ENCODE measurements at regions not wholly inside any gene's neighbourhood (a gene's known extent, or its start where the extent isn't known, plus 50 kb on each side); places are given as distances from the start of the nearest gene placed in this dataset.

DNA sequence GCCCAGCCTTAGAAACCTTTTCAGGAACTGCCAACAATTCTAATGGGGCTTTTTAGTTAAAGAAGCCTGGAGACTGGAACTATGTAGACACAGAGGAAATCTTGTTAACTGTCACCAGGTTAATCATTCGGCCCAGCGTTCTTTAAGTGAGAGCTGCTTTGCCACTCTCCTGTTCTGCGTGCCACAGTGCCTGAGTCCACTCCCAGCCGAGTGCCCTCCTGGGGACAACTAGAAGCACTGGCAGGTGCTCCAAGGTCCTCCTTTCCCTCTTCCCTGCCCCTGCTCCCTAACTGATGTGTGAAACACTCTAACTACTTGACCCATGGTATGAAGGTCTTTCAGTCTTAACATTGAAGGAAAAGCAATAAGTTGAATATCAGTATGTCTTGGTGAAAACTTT, 151.2 kb upstream of the TLL1 start:
- Histone ChIP-seq H3K23ac (ENCODE audit: low read depth, low read length, poor library complexity) (no peak overlapping the region), H2AK5ac (ENCODE audit: low read depth, low read length) (no peak overlapping the region), H3K9me3 (replicated peaks in 1 of 2; ENCODE audit: control insufficient read depth in 2 of 2, insufficient read depth in 1 of 2, low read depth in 1 of 2, low read length in 2 of 2) (no peaks in the 10 kb centered on the region), H2BK12ac (ENCODE audit: low read length) (no peak overlapping the region), H3K18ac (ENCODE audit: low read length) (no peak overlapping the region), H2AFZ (ENCODE audit: low read length) (no peak overlapping the region), H3K36me3 (replicated peaks in 1 of 2; ENCODE audit: control insufficient read depth in 2 of 2, insufficient read depth in 2 of 2, low read length in 2 of 2) (no peaks in the 10 kb centered on the region), H4K91ac (ENCODE audit: low read depth, low read length, poor library complexity) (no peak overlapping the region), H3K4me3 (ENCODE audit: low read length in 2 of 2) (no peak overlapping the region), H4K8ac (ENCODE audit: low read depth, low read length) (no peak overlapping the region), H3K4me2 (ENCODE audit: insufficient read depth, low read length, poor library complexity, severe bottlenecking) (no peak overlapping the region), H3K27ac (replicated peaks; ENCODE audit: low read length) (no peak overlapping the region), H3K79me1 (ENCODE audit: low read depth, low read length) (no peaks in the 10 kb centered on the region), H3K27me3 (ENCODE audit: control insufficient read depth in 3 of 3, insufficient read depth in 3 of 3, low read depth in 1 of 3, low read length in 3 of 3) (no peaks in the 10 kb centered on the region), H2BK5ac (ENCODE audit: low read length) (no peak overlapping the region), H2BK120ac (ENCODE audit: low read depth, low read length) (no peak overlapping the region), H3K14ac (ENCODE audit: low read length) (no peak overlapping the region), H3K4me1 (ENCODE audit: control insufficient read depth in 2 of 2, insufficient read depth in 1 of 2, low read depth in 1 of 2, low read length in 2 of 2) (no peaks in the 10 kb centered on the region), H2BK15ac (ENCODE audit: low read length) (no peak overlapping the region), H3K4ac (ENCODE audit: low read length) (no peak overlapping the region), H3K9ac (ENCODE audit: low read depth, low read length, poor library complexity) (no peak overlapping the region)
- DNase-seq (ENCODE audit: low spot score), result no peak
- WGBS, 2 donors (ENCODE audit: extremely low coverage in 2 of 2, insufficient read length in 2 of 2, insufficient replicate concordance in 1 of 2), result no CpG with 5 or more reads among the region's 4 CpGs

DNA sequence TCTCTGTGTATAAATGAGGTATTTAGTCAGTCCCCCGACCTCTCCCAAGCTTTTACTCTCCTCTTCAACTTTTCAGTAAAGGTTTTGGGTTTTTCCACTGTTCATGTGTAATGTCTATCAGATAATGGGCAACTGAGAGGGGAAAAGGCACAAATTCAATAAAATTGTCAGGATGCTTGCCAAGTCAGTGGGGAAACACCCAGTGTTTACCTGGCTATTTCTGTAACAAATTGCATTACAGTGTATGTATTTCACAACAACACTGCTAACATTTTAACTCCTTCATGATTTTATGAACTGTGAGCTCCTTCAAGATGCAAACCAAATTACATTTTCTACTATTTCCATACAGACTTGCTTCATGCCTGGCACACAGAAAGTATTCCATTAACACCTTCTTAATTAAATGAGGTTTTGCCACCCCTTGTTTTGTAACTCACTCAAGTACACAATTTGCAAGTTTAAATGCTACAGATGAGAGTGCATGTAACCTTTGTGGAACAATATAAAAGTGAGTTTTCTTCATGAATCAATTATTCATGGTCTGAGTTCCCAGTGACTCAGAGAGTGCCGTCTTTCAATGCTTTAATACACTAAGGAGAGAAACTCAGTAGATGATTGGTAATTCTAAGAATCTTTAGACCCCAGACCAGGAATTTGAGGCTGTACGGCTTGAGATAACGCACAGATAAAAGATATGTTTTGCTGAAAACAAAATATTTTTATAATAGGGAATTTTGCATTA, 149.8 kb upstream of the TLL1 start:
- Histone ChIP-seq H3K18ac (ENCODE audit: low read length) (no peak overlapping the region), H3K27me3 (ENCODE audit: control insufficient read depth in 3 of 3, insufficient read depth in 3 of 3, low read depth in 1 of 3, low read length in 3 of 3) (no peaks in the 10 kb centered on the region), H2BK15ac (ENCODE audit: low read length) (no peak overlapping the region), H2BK5ac (ENCODE audit: low read length) (no peak overlapping the region), H3K4me3 (ENCODE audit: low read length in 2 of 2) (no peak overlapping the region), H3K27ac (replicated peaks; ENCODE audit: low read length) (no peak overlapping the region), H3K9ac (ENCODE audit: low read depth, low read length, poor library complexity) (no peak overlapping the region), H4K91ac (ENCODE audit: low read depth, low read length, poor library complexity) (no peak overlapping the region), H4K8ac (ENCODE audit: low read depth, low read length) (no peak overlapping the region), H3K4me2 (ENCODE audit: insufficient read depth, low read length, poor library complexity, severe bottlenecking) (no peak overlapping the region), H3K9me3 (replicated peaks in 1 of 2; ENCODE audit: control insufficient read depth in 2 of 2, insufficient read depth in 1 of 2, low read depth in 1 of 2, low read length in 2 of 2) (no peaks in the 10 kb centered on the region), H3K79me1 (ENCODE audit: low read depth, low read length) (no peaks in the 10 kb centered on the region), H3K14ac (ENCODE audit: low read length) (no peak overlapping the region), H2AK5ac (ENCODE audit: low read depth, low read length) (no peak overlapping the region), H2AFZ (ENCODE audit: low read length) (no peak overlapping the region), H2BK12ac (ENCODE audit: low read length) (no peak overlapping the region), H3K36me3 (replicated peaks in 1 of 2; ENCODE audit: control insufficient read depth in 2 of 2, insufficient read depth in 2 of 2, low read length in 2 of 2) (no peaks in the 10 kb centered on the region), H3K4ac (ENCODE audit: low read length) (no peak overlapping the region), H3K23ac (ENCODE audit: low read depth, low read length, poor library complexity) (no peak overlapping the region), H3K4me1 (ENCODE audit: control insufficient read depth in 2 of 2, insufficient read depth in 1 of 2, low read depth in 1 of 2, low read length in 2 of 2) (no peaks in the 10 kb centered on the region), H2BK120ac (ENCODE audit: low read depth, low read length) (no peak overlapping the region)
- WGBS, 2 donors (ENCODE audit: extremely low coverage in 2 of 2, insufficient read length in 2 of 2, insufficient replicate concordance in 1 of 2), result no CpG with 5 or more reads among the region's 4 CpGs
- no peak for DNase-seq (ENCODE audit: low spot score)

DNA sequence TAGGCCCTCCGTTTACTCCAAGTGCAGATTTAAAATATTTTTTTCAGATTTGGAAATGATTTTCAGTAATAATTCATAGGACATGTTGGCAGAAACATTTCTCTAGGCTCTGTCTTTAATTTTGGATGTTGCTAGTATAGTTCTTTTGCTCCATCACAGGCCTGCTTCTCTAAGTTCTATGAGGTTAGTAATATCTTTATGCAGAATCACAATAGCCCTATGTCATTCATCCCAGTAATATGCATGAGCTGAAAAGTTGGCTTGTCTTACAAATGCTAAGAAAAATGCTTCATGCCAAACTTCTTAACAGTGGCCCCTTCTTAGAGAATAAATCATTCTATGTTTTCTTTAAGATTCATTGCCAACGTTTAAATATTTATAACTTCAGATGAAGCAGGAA, 148.3 kb upstream of the TLL1 start:
- Histone ChIP-seq H3K9me3 (replicated peaks in 1 of 2; ENCODE audit: control insufficient read depth in 2 of 2, insufficient read depth in 1 of 2, low read depth in 1 of 2, low read length in 2 of 2) (no peaks in the 10 kb centered on the region), H3K27ac (replicated peaks; ENCODE audit: low read length) (no peak overlapping the region), H4K91ac (ENCODE audit: low read depth, low read length, poor library complexity) (no peak overlapping the region), H3K4me2 (ENCODE audit: insufficient read depth, low read length, poor library complexity, severe bottlenecking) (no peak overlapping the region), H3K4me3 (ENCODE audit: low read length in 2 of 2) (no peak overlapping the region), H2BK120ac (ENCODE audit: low read depth, low read length) (no peak overlapping the region), H3K4me1 (ENCODE audit: control insufficient read depth in 2 of 2, insufficient read depth in 1 of 2, low read depth in 1 of 2, low read length in 2 of 2) (no peaks in the 10 kb centered on the region), H3K4ac (ENCODE audit: low read length) (no peak overlapping the region), H3K36me3 (replicated peaks in 1 of 2; ENCODE audit: control insufficient read depth in 2 of 2, insufficient read depth in 2 of 2, low read length in 2 of 2) (no peaks in the 10 kb centered on the region), H4K8ac (ENCODE audit: low read depth, low read length) (no peak overlapping the region), H3K79me1 (ENCODE audit: low read depth, low read length) (no peaks in the 10 kb centered on the region), H3K9ac (ENCODE audit: low read depth, low read length, poor library complexity) (no peak overlapping the region), H2BK15ac (ENCODE audit: low read length) (no peak overlapping the region), H2AK5ac (ENCODE audit: low read depth, low read length) (no peak overlapping the region), H3K27me3 (ENCODE audit: control insufficient read depth in 3 of 3, insufficient read depth in 3 of 3, low read depth in 1 of 3, low read length in 3 of 3) (no peaks in the 10 kb centered on the region), H2AFZ (ENCODE audit: low read length) (no peak overlapping the region), H3K23ac (ENCODE audit: low read depth, low read length, poor library complexity) (no peak overlapping the region), H3K18ac (ENCODE audit: low read length) (no peak overlapping the region), H2BK12ac (ENCODE audit: low read length) (no peak overlapping the region), H3K14ac (ENCODE audit: low read length) (no peak overlapping the region), H2BK5ac (ENCODE audit: low read length) (no peak overlapping the region)
- WGBS, 2 donors (ENCODE audit: extremely low coverage in 2 of 2, insufficient read length in 2 of 2, insufficient replicate concordance in 1 of 2), result no CpG with 5 or more reads among the region's 2 CpGs
- DNase-seq (ENCODE audit: low spot score), result no peak

DNA sequence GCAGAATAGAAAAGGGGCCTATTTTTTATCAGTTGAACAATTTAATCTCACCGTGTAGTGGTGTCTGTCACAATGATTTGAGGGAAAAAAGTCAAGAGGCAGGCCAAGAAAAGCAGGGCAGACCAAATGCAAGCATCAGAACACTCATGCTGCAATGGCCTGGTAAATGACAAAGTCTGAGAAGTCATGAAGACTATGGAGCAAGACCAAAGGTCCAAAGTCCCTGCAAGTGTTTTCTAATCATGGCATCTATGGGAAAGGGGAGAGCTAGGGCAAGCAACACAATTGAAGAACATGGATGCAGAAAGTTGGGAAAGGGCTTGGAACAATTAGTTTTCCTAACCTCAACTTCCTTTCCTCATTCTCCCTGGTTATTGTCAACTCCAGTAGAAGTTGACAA, 147.7 kb upstream of the TLL1 start:
- Histone ChIP-seq H3K27ac (replicated peaks; ENCODE audit: low read length) (no peak overlapping the region), H3K27me3 (ENCODE audit: control insufficient read depth in 3 of 3, insufficient read depth in 3 of 3, low read depth in 1 of 3, low read length in 3 of 3) (no peaks in the 10 kb centered on the region), H2AFZ (ENCODE audit: low read length) (no peak overlapping the region), H2BK120ac (ENCODE audit: low read depth, low read length) (no peak overlapping the region), H4K91ac (ENCODE audit: low read depth, low read length, poor library complexity) (no peak overlapping the region), H3K9me3 (replicated peaks in 1 of 2; ENCODE audit: control insufficient read depth in 2 of 2, insufficient read depth in 1 of 2, low read depth in 1 of 2, low read length in 2 of 2) (no peaks in the 10 kb centered on the region), H3K79me1 (ENCODE audit: low read depth, low read length) (no peaks in the 10 kb centered on the region), H3K18ac (ENCODE audit: low read length) (no peak overlapping the region), H3K4me2 (ENCODE audit: insufficient read depth, low read length, poor library complexity, severe bottlenecking) (no peak overlapping the region), H3K4me3 (ENCODE audit: low read length in 2 of 2) (no peak overlapping the region), H2BK5ac (ENCODE audit: low read length) (no peak overlapping the region), H3K9ac (ENCODE audit: low read depth, low read length, poor library complexity) (no peak overlapping the region), H2AK5ac (ENCODE audit: low read depth, low read length) (no peak overlapping the region), H3K14ac (ENCODE audit: low read length) (no peak overlapping the region), H3K4me1 (ENCODE audit: control insufficient read depth in 2 of 2, insufficient read depth in 1 of 2, low read depth in 1 of 2, low read length in 2 of 2) (no peaks in the 10 kb centered on the region), H2BK15ac (ENCODE audit: low read length) (no peak overlapping the region), H2BK12ac (ENCODE audit: low read length) (no peak overlapping the region), H3K4ac (ENCODE audit: low read length) (no peak overlapping the region), H4K8ac (ENCODE audit: low read depth, low read length) (no peak overlapping the region), H3K23ac (ENCODE audit: low read depth, low read length, poor library complexity) (no peak overlapping the region), H3K36me3 (replicated peaks in 1 of 2; ENCODE audit: control insufficient read depth in 2 of 2, insufficient read depth in 2 of 2, low read length in 2 of 2) (no peaks in the 10 kb centered on the region)
- no CpG with 5 or more reads among the region's 1 CpG for WGBS, 2 donors (ENCODE audit: extremely low coverage in 2 of 2, insufficient read length in 2 of 2, insufficient replicate concordance in 1 of 2)
- DNase-seq (ENCODE audit: low spot score), result no peak

All from neuronal stem cell (in vitro differentiated cells).